K562 (cell line): ENCODE measurements at regions not wholly inside any gene's neighbourhood (a gene's known extent, or its start where the extent isn't known, plus 50 kb on each side); places are given as distances from the start of the nearest gene placed in this dataset.

Experiments
- BHLHE40 ChIP-seq: IDR thresholded peaks from 2 replicates; pipeline ENCODE4 v1.6.1; 2011; ENCODE audit warnings: low read length, improper control_type of control experiment
- CBFA2T2 ChIP-seq: fragments of 450-650 bp; conservative IDR thresholded peaks from 2 replicates; pipeline ENCODE4 v1.6.1; 2017; ENCODE audit warnings: mild to moderate bottlenecking
- FOXM1 ChIP-seq, 2 experiments: fragments of 450-650 bp in 1 of 2; sonication (generic) in 1 of 2; formaldehyde crosslinking in 1 of 2; IDR thresholded peaks; 2 replicates each; pipeline versions ENCODE4 v1.6.1 to v1.9.0; 2017 to 2022; ENCODE audit warnings: low read depth in 2 of 2, mild to moderate bottlenecking in 2 of 2, missing genetic modification reagents in 1 of 2, moderate library complexity in 1 of 2
- HINFP ChIP-seq: fragments of 450-650 bp; conservative IDR thresholded peaks from 2 replicates; pipeline ENCODE4 v1.6.1; 2016; ENCODE audit warnings: missing genetic modification characterization, low read depth, mild to moderate bottlenecking, control low read depth, missing compliant biosample characterization
- KLF6 ChIP-seq: fragments of 250-450 bp; sonication (Bioruptor Pico); IDR thresholded peaks from 2 replicates; pipeline ENCODE4 v1.4.0; 2020; ENCODE audit warnings: mild to moderate bottlenecking, moderate library complexity, borderline replicate concordance
- MYC ChIP-seq, 2 experiments: fragments of 250-450 bp in 1 of 2; sonication (Bioruptor Pico) in 1 of 2; IDR thresholded peaks; 2 replicates each; pipeline versions ENCODE4 v1.5.1 to v1.6.1; 2012 to 2021; ENCODE audit warnings: low read depth in 2 of 2, borderline replicate concordance in 1 of 2, improper control_type of control experiment in 1 of 2, low read length in 1 of 2, mild to moderate bottlenecking in 1 of 2, moderate library complexity in 1 of 2
- PHF20 ChIP-seq: fragments of 450-650 bp; IDR thresholded peaks from 2 replicates; pipeline ENCODE4 v1.6.1; 2018; ENCODE audit not compliant: partially characterized antibody
- TFAP4 ChIP-seq: sonication (generic); formaldehyde crosslinking; IDR thresholded peaks from 2 replicates; pipeline ENCODE4 v1.8.0; 2022; ENCODE audit warnings: missing genetic modification reagents, mild to moderate bottlenecking, moderate library complexity, borderline replicate concordance
- TOE1 ChIP-seq, 2 experiments: fragments of 450-650 bp in 1 of 2; sonication (generic) in 1 of 2; formaldehyde crosslinking in 1 of 2; IDR thresholded peaks; 2 replicates each; pipeline versions ENCODE4 v1.7.1 to v1.8.0; 2016 to 2022; ENCODE audit warnings: borderline replicate concordance in 2 of 2, mild to moderate bottlenecking in 2 of 2, antibody characterized with exemption in 1 of 2, inconsistent platforms in 1 of 2, low read depth in 1 of 2, missing genetic modification reagents in 1 of 2, moderate library complexity in 1 of 2
- ZNF133 ChIP-seq: fragments of 250-450 bp; sonication (Bioruptor Pico); IDR thresholded peaks from 2 replicates; pipeline ENCODE4 v1.4.0; 2020; ENCODE audit warnings: mild to moderate bottlenecking
- TF ChIP-seq, protein P1 (sequence below): sonication (generic); IDR thresholded peaks from 2 replicates; pipeline ENCODE4 v1.6.1; 2016
- TF ChIP-seq, protein P2 (sequence below), 2 experiments: fragments of 450-650 bp; IDR thresholded peaks; 2 replicates each; pipeline ENCODE4 v1.6.1; 2018; ENCODE audit warnings: mild to moderate bottlenecking in 2 of 2, low read depth in 1 of 2; ENCODE audit not compliant: partially characterized antibody in 2 of 2
- TF ChIP-seq, protein P3 (sequence below): fragments of 450-650 bp; IDR thresholded peaks from 2 replicates; pipeline ENCODE4 v1.6.1; 2014; ENCODE audit warnings: low read depth, mild to moderate bottlenecking, moderate library complexity, borderline replicate concordance
- TF ChIP-seq, protein P4 (sequence below): sonication (generic); formaldehyde crosslinking; IDR thresholded peaks from 2 replicates; pipeline ENCODE4 v1.9.0; 2022; ENCODE audit warnings: mild to moderate bottlenecking, missing genetic modification reagents

DNA sequence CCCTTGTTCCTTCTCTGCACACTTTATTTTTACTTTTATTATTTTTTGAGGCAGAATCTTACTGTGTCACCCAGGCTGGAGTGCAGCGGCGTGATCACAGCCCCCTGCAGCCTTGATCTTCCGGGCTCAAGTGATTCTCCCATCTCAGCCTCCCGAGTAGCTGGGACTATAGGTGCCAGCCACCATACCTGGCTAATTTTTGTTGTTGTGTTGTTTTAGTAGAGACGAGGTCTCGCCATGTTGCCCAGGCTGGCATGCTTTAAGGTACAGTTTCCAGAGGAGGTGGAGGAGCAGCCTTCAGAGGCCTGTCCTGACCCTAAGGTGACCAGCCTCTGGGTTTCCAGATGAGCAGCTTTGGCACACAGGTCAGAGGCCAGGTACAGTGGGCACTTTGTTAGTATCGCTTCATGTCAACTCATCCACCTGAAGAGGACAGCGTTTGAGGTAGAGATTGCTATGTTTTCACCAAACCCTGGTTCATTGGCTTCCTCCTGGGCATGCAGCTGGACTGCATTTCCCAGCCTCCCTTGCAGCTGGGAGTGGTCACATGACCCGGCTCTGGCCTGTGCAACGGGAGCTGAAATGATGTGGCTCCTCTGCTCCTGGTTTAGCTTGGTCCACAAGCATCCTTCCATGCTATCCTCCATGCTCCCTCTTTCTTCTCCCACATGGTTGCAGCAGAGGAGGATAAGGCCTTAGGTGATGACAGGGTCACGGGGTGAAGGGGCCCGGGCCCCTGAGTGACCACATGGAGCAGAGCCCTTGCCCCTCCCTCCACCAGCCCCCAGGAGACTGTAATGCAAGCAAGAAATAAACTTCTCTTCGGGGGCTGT lies 139.3 kb upstream of the IER5L start (continued):
- TF ChIP-seq, protein P1, sequence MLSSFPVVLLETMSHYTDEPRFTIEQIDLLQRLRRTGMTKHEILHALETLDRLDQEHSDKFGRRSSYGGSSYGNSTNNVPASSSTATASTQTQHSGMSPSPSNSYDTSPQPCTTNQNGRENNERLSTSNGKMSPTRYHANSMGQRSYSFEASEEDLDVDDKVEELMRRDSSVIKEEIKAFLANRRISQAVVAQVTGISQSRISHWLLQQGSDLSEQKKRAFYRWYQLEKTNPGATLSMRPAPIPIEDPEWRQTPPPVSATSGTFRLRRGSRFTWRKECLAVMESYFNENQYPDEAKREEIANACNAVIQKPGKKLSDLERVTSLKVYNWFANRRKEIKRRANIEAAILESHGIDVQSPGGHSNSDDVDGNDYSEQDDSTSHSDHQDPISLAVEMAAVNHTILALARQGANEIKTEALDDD: no peak
- TF ChIP-seq, protein P2, sequence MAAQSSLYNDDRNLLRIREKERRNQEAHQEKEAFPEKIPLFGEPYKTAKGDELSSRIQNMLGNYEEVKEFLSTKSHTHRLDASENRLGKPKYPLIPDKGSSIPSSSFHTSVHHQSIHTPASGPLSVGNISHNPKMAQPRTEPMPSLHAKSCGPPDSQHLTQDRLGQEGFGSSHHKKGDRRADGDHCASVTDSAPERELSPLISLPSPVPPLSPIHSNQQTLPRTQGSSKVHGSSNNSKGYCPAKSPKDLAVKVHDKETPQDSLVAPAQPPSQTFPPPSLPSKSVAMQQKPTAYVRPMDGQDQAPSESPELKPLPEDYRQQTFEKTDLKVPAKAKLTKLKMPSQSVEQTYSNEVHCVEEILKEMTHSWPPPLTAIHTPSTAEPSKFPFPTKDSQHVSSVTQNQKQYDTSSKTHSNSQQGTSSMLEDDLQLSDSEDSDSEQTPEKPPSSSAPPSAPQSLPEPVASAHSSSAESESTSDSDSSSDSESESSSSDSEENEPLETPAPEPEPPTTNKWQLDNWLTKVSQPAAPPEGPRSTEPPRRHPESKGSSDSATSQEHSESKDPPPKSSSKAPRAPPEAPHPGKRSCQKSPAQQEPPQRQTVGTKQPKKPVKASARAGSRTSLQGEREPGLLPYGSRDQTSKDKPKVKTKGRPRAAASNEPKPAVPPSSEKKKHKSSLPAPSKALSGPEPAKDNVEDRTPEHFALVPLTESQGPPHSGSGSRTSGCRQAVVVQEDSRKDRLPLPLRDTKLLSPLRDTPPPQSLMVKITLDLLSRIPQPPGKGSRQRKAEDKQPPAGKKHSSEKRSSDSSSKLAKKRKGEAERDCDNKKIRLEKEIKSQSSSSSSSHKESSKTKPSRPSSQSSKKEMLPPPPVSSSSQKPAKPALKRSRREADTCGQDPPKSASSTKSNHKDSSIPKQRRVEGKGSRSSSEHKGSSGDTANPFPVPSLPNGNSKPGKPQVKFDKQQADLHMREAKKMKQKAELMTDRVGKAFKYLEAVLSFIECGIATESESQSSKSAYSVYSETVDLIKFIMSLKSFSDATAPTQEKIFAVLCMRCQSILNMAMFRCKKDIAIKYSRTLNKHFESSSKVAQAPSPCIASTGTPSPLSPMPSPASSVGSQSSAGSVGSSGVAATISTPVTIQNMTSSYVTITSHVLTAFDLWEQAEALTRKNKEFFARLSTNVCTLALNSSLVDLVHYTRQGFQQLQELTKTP (IDR thresholded peaks at IDR 0.05; ENCODE audit: low read depth in 1 of 2, partially characterized antibody in 2 of 2): peak in 1 of 2 experiments; percentile 43
- TF ChIP-seq MYC (IDR thresholded peaks at IDR 0.05; ENCODE audit: low read depth, low read length) (no peak), MYC (CRISPR knock-in tag; IDR thresholded peaks at IDR 0.05; ENCODE audit: borderline replicate concordance, low read depth) (no peak), HINFP (tag) (no peak), TFAP4 (CRISPR knock-in tag) (peak; percentile 54; the same call in 1 of the 2 replicates), FOXM1 (IDR thresholded peaks at IDR 0.05; ENCODE audit: low read depth) (no peak), FOXM1 (CRISPR knock-in tag; IDR thresholded peaks at IDR 0.05; ENCODE audit: low read depth) (no peak), ZNF133 (CRISPR knock-in tag) (no peak), CBFA2T2 (peak; percentile 68), BHLHE40 (0 out of 2 replicates have a peak, but pooled peaks have one; percentile 14), TOE1 (IDR thresholded peaks at IDR 0.05; ENCODE audit: borderline replicate concordance) (peak; percentile 96), TOE1 (CRISPR knock-in tag; IDR thresholded peaks at IDR 0.05; ENCODE audit: borderline replicate concordance, low read depth) (no peak), KLF6 (CRISPR knock-in tag) (no peak), PHF20 (peak; percentile 35)
- TF ChIP-seq, protein P3, sequence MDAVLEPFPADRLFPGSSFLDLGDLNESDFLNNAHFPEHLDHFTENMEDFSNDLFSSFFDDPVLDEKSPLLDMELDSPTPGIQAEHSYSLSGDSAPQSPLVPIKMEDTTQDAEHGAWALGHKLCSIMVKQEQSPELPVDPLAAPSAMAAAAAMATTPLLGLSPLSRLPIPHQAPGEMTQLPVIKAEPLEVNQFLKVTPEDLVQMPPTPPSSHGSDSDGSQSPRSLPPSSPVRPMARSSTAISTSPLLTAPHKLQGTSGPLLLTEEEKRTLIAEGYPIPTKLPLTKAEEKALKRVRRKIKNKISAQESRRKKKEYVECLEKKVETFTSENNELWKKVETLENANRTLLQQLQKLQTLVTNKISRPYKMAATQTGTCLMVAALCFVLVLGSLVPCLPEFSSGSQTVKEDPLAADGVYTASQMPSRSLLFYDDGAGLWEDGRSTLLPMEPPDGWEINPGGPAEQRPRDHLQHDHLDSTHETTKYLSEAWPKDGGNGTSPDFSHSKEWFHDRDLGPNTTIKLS: peak; percentile 41; the same call in 1 of the 2 replicates
- TF ChIP-seq, protein P4, sequence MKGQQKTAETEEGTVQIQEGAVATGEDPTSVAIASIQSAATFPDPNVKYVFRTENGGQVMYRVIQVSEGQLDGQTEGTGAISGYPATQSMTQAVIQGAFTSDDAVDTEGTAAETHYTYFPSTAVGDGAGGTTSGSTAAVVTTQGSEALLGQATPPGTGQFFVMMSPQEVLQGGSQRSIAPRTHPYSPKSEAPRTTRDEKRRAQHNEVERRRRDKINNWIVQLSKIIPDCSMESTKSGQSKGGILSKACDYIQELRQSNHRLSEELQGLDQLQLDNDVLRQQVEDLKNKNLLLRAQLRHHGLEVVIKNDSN (CRISPR knock-in tag): peak; percentile 95
